AG10803 (cell line): ENCODE measurements at regions not wholly inside any gene's neighbourhood (a gene's known extent, or its start where the extent isn't known, plus 50 kb on each side); places are given as distances from the start of the nearest gene placed in this dataset.

Source experiments
- DNase-seq: peaks from one replicate; pipeline ENCODE4 v3.0.0; 2010; ENCODE audit warnings: low read depth
- H3K4me3 ChIP-seq: 2 replicates; pipeline ENCODE4 v1.5.1; 2011; ENCODE audit warnings: mild to moderate bottlenecking, low read length, control low read depth
- CTCF ChIP-seq: conservative IDR thresholded peaks from 2 replicates; pipeline ENCODE4 v1.5.1; 2011; ENCODE audit warnings: mild to moderate bottlenecking, low read length, control low read depth, inconsistent platforms

GRCh38 chr6:155706806-155707205 lies 251.2 kb upstream of the NOX3 start:
- no peak for DNase-seq
- TF ChIP-seq CTCF: no peak
- H3K4me3 ChIP-seq: no peak overlapping the region

- TF ChIP-seq CTCF: no peak
- DNase-seq: no peak
- no peak overlapping the region for H3K4me3 ChIP-seq
Measured at GRCh38 chr6:155706341-155706740, 250.7 kb upstream of the NOX3 start.

GRCh38 chr6:155701342-155701741 lies 245.7 kb upstream of the NOX3 start:
- H3K4me3 ChIP-seq: no peak overlapping the region
- no peak for DNase-seq
- no peak for TF ChIP-seq CTCF

GRCh38 chr6:155695495-155695894 lies 239.9 kb upstream of the NOX3 start:
- TF ChIP-seq CTCF: no peak
- no peak overlapping the region for H3K4me3 ChIP-seq
- no peak for DNase-seq

GRCh38 chr6:155694419-155694790 lies 238.8 kb upstream of the NOX3 start:
- no peak for TF ChIP-seq CTCF
- no peak overlapping the region for H3K4me3 ChIP-seq
- no peak for DNase-seq

GRCh38 chr6:155693573-155694418 lies 238.2 kb upstream of the NOX3 start:
- DNase-seq: no peak
- no peak overlapping the region for H3K4me3 ChIP-seq
- no peak for TF ChIP-seq CTCF

- no peak overlapping the region for H3K4me3 ChIP-seq
- DNase-seq: no peak
- no peak for TF ChIP-seq CTCF
Measured at GRCh38 chr6:155690820-155691219, 235.2 kb upstream of the NOX3 start.
